ENCODE measurements at regions not wholly inside any gene's neighbourhood (a gene's known extent, or its start where the extent isn't known, plus 50 kb on each side); places are given as distances from the start of the nearest gene placed in this dataset.

GRCh38 chr10:33012306-33012705 is 54.3 kb upstream of the ITGB1 start:
- Histone ChIP-seq H3K36me3 (replicated peaks; ENCODE audit: low read depth, low read length) (no peaks in the 10 kb centered on the region), H3K27ac (ENCODE audit: low read length) (no peak overlapping the region), H4K20me1 (ENCODE audit: insufficient read depth, low read length) (no peaks in the 10 kb centered on the region), H3K4me3 (ENCODE audit: low read length) (no peak overlapping the region), H2AFZ (ENCODE audit: low read depth, low read length) (no peak overlapping the region), H3K27me3 (ENCODE audit: low read depth, low read length) (no peaks in the 10 kb centered on the region), H3K9me3 (ENCODE audit: insufficient read depth, low read length) (no peaks in the 10 kb centered on the region), H3K4me2 (ENCODE audit: low read length) (no peak overlapping the region), H3K4me1 (ENCODE audit: low read length) (no peaks in the 10 kb centered on the region), H3K9ac (ENCODE audit: low read length) (no peak overlapping the region), H3K79me2 (ENCODE audit: low read length) (no peaks in the 10 kb centered on the region)
- TF ChIP-seq EZH2phosphoT487 (IDR thresholded peaks at IDR 0.05; ENCODE audit: low read depth) (no peak), CTCF (IDR thresholded peaks at IDR 0.05; ENCODE audit: low read depth, low read length) (no peak)

GRCh38 chr10:33010132-33011037 is 52.4 kb upstream of the ITGB1 start:
- Histone ChIP-seq H3K4me1 (ENCODE audit: low read length) (peaks cover 7% of the 10 kb centered on the region), H3K4me2 (ENCODE audit: low read length) (no peak overlapping the region), H3K27me3 (ENCODE audit: low read depth, low read length) (peaks cover 5% of the 10 kb centered on the region; the same call in 1 of the 2 replicates), H4K20me1 (ENCODE audit: insufficient read depth, low read length) (no peaks in the 10 kb centered on the region), H3K4me3 (ENCODE audit: low read length) (no peak overlapping the region), H3K9ac (ENCODE audit: low read length) (no peak overlapping the region), H3K27ac (ENCODE audit: low read length) (no peak overlapping the region), H2AFZ (ENCODE audit: low read depth, low read length) (no peak overlapping the region), H3K36me3 (replicated peaks; ENCODE audit: low read depth, low read length) (no peaks in the 10 kb centered on the region), H3K9me3 (ENCODE audit: insufficient read depth, low read length) (no peaks in the 10 kb centered on the region), H3K79me2 (ENCODE audit: low read length) (no peaks in the 10 kb centered on the region)
- TF ChIP-seq EZH2phosphoT487 (IDR thresholded peaks at IDR 0.05; ENCODE audit: low read depth) (no peak), CTCF (IDR thresholded peaks at IDR 0.05; ENCODE audit: low read depth, low read length) (no peak)

GRCh38 chr10:33009244-33010131 is 51.5 kb upstream of the ITGB1 start:
- Histone ChIP-seq H2AFZ (ENCODE audit: low read depth, low read length) (no peak overlapping the region), H3K79me2 (ENCODE audit: low read length) (no peaks in the 10 kb centered on the region), H4K20me1 (ENCODE audit: insufficient read depth, low read length) (no peaks in the 10 kb centered on the region), H3K4me2 (ENCODE audit: low read length) (no peak overlapping the region), H3K9ac (ENCODE audit: low read length) (no peak overlapping the region), H3K27ac (ENCODE audit: low read length) (no peak overlapping the region), H3K36me3 (replicated peaks; ENCODE audit: low read depth, low read length) (no peaks in the 10 kb centered on the region), H3K4me3 (ENCODE audit: low read length) (no peak overlapping the region), H3K27me3 (ENCODE audit: low read depth, low read length) (peaks cover 5% of the 10 kb centered on the region; the same call in 1 of the 2 replicates), H3K9me3 (ENCODE audit: insufficient read depth, low read length) (no peaks in the 10 kb centered on the region), H3K4me1 (ENCODE audit: low read length) (peaks cover 8% of the 10 kb centered on the region)
- TF ChIP-seq EZH2phosphoT487 (IDR thresholded peaks at IDR 0.05; ENCODE audit: low read depth) = no peak
- TF ChIP-seq CTCF (IDR thresholded peaks at IDR 0.05; ENCODE audit: low read depth, low read length) = no peak
